H9 (cell line): ENCODE measurements at regions not wholly inside any gene's neighbourhood (a gene's known extent, or its start where the extent isn't known, plus 50 kb on each side); places are given as distances from the start of the nearest gene placed in this dataset.

Source experiments
- DNase-seq: peaks from one replicate; pipeline ENCODE4 v3.0.0-alpha.2; 2017
- H2AFZ ChIP-seq: one replicate; pipeline ENCODE4 v1.6.1; 2013; ENCODE audit warnings: mild to moderate bottlenecking, low read length, control low read depth, moderate library complexity
- H2AK5ac ChIP-seq: 2 replicates; pipeline ENCODE4 v1.6.1; 2013; ENCODE audit warnings: low read length, control low read depth, mixed read lengths; ENCODE audit not compliant: insufficient read length
- H2BK120ac ChIP-seq: one replicate; pipeline ENCODE4 v1.6.1; 2013; ENCODE audit warnings: low read depth, mild to moderate bottlenecking, low read length, control low read depth, inconsistent platforms; ENCODE audit not compliant: poor library complexity, severe bottlenecking
- H2BK12ac ChIP-seq: 2 replicates; pipeline ENCODE4 v1.6.1; 2013; ENCODE audit warnings: low read length, control low read depth, mixed read lengths, low read depth; ENCODE audit not compliant: insufficient read length
- H2BK15ac ChIP-seq: 2 replicates; pipeline ENCODE4 v1.6.1; 2013; ENCODE audit warnings: low read depth, low read length, control low read depth
- H2BK20ac ChIP-seq: one replicate; pipeline ENCODE4 v1.6.1; 2013; ENCODE audit warnings: low read depth, mild to moderate bottlenecking, low read length, control low read depth, inconsistent platforms; ENCODE audit not compliant: poor library complexity, severe bottlenecking
- H2BK5ac ChIP-seq: 2 replicates; pipeline ENCODE4 v1.6.1; 2013; ENCODE audit warnings: low read length, control low read depth, mixed read lengths; ENCODE audit not compliant: insufficient read length
- H3K14ac ChIP-seq: 2 replicates; pipeline ENCODE4 v1.6.1; 2013; ENCODE audit warnings: low read length, control low read depth; ENCODE audit not compliant: insufficient read depth
- H3K18ac ChIP-seq: 2 replicates; pipeline ENCODE4 v1.6.1; 2013; ENCODE audit warnings: low read depth, mild to moderate bottlenecking, mixed read lengths, low read length, control low read depth; ENCODE audit not compliant: insufficient read length
- H3K23ac ChIP-seq: 2 replicates; pipeline ENCODE4 v1.6.1; 2013; ENCODE audit warnings: low read length, control low read depth, mixed read lengths, low read depth; ENCODE audit not compliant: insufficient read length
- H3K23me2 ChIP-seq: 2 replicates; pipeline ENCODE4 v1.6.1; 2013; ENCODE audit warnings: low read depth, mild to moderate bottlenecking, mixed read lengths, low read length, control low read depth; ENCODE audit not compliant: insufficient read length, poor library complexity, severe bottlenecking
- H3K27ac ChIP-seq: 2 replicates; pipeline ENCODE4 v1.5.1; 2013; ENCODE audit warnings: low read length, control low read depth, mixed read lengths, low read depth; ENCODE audit not compliant: insufficient read length
- H3K27me3 ChIP-seq: 2 replicates; pipeline ENCODE4 v1.6.1; 2013; ENCODE audit warnings: low read length, control low read depth, inconsistent platforms; ENCODE audit not compliant: insufficient read depth
- H3K4ac ChIP-seq: 2 replicates; pipeline ENCODE4 v1.6.1; 2013; ENCODE audit warnings: low read depth, mild to moderate bottlenecking, control low read depth, inconsistent platforms, low read length, moderate library complexity
- H3K4me1 ChIP-seq: 2 replicates; pipeline ENCODE4 v1.6.1; 2013; ENCODE audit warnings: low read length, control low read depth, inconsistent platforms; ENCODE audit not compliant: insufficient read depth
- H3K4me2 ChIP-seq: 2 replicates; pipeline ENCODE4 v1.6.1; 2013; ENCODE audit warnings: low read length, control low read depth, mixed read lengths; ENCODE audit not compliant: insufficient read length, insufficient read depth
- H3K56ac ChIP-seq: 2 replicates; pipeline ENCODE4 v1.6.1; 2013; ENCODE audit warnings: low read depth, mild to moderate bottlenecking, mixed read lengths, low read length, control low read depth; ENCODE audit not compliant: insufficient read length
- H3K79me1 ChIP-seq: 2 replicates; pipeline ENCODE4 v1.6.1; 2013; ENCODE audit warnings: low read depth, mild to moderate bottlenecking, moderate library complexity, low read length, control low read depth, inconsistent platforms; ENCODE audit not compliant: insufficient read depth, poor library complexity, severe bottlenecking
- H3K79me2 ChIP-seq: 2 replicates; pipeline ENCODE4 v1.6.1; 2013; ENCODE audit warnings: low read length, control low read depth, inconsistent platforms; ENCODE audit not compliant: insufficient read depth
- H3K9ac ChIP-seq: 2 replicates; pipeline ENCODE4 v1.6.1; 2013; ENCODE audit warnings: low read length, control low read depth, mixed read lengths; ENCODE audit not compliant: insufficient read length; ENCODE audit errors: extremely low read depth
- H3K9me3 ChIP-seq: one replicate; pipeline ENCODE4 v1.6.1; 2013; ENCODE audit warnings: low read depth, low read length, inconsistent platforms; ENCODE audit not compliant: control insufficient read depth
- H3T11ph ChIP-seq: one replicate; pipeline ENCODE4 v1.6.1; 2013; ENCODE audit warnings: mild to moderate bottlenecking, low read length, control low read depth, inconsistent platforms
- H4K20me1 ChIP-seq: one replicate; pipeline ENCODE4 v1.6.1; 2013; ENCODE audit not compliant: control insufficient read depth, insufficient read length, insufficient read depth
- H4K5ac ChIP-seq: 2 replicates; pipeline ENCODE4 v1.6.1; 2013; ENCODE audit warnings: low read depth, mild to moderate bottlenecking, mixed read lengths, low read length, control low read depth; ENCODE audit not compliant: insufficient read length
- H4K8ac ChIP-seq: replicated peaks from 2 replicates; pipeline ENCODE4 v1.6.1; 2013; ENCODE audit warnings: low read length, control low read depth, mixed read lengths, low read depth; ENCODE audit not compliant: insufficient read length
- H4K91ac ChIP-seq: 2 replicates; pipeline ENCODE4 v1.6.1; 2013; ENCODE audit warnings: low read depth, mild to moderate bottlenecking, moderate library complexity, mixed read lengths, low read length, control low read depth; ENCODE audit not compliant: insufficient read length
- H3K27ac Mint-ChIP-seq, 3 experiments: 2 replicates in 2 of 3; 3 replicates in 1 of 3; pipeline ENCODE4 v1.8.0; 2020 to 2021; ENCODE audit warnings: mixed read lengths in 3 of 3, mild to moderate bottlenecking in 1 of 3, moderate library complexity in 1 of 3
- H3K27me3 Mint-ChIP-seq: 2 replicates; pipeline ENCODE4 v1.8.0; 2021; ENCODE audit warnings: low read depth, mild to moderate bottlenecking, moderate library complexity, mixed read lengths
- H3K36me3 Mint-ChIP-seq, 3 experiments: 2 replicates in 2 of 3; 3 replicates in 1 of 3; pipeline ENCODE4 v1.8.0; 2020 to 2021; ENCODE audit warnings: low read depth in 3 of 3, mixed read lengths in 3 of 3; ENCODE audit not compliant: insufficient read depth in 1 of 3
- H3K4me1 Mint-ChIP-seq, 2 experiments: 2 replicates each; pipeline ENCODE4 v1.8.0; 2020; ENCODE audit warnings: mixed read lengths in 2 of 2
- H3K4me3 Mint-ChIP-seq, 2 experiments: 2 replicates in 1 of 2; 3 replicates in 1 of 2; pipeline ENCODE4 v1.8.0; 2020 to 2021; ENCODE audit warnings: mild to moderate bottlenecking in 2 of 2, mixed read lengths in 2 of 2, moderate library complexity in 1 of 2
- H3K9me3 Mint-ChIP-seq, 2 experiments: 2 replicates in 1 of 2; 3 replicates in 1 of 2; pipeline ENCODE4 v1.8.0; 2020; ENCODE audit warnings: mild to moderate bottlenecking in 2 of 2, mixed read lengths in 2 of 2, moderate library complexity in 1 of 2
- WGBS: extraction: QIAGEN DNeasy Blood & Tissue Kit; methylation state at CpG from one replicate; pipeline ENCODE4 v1.1.7; 2013; ENCODE audit warnings: missing lambda C conversion rate, low lambda C conversion rate, mixed read lengths; ENCODE audit not compliant: insufficient read length; ENCODE audit errors: extremely low coverage; 5-methylcytosine and 5-hydroxymethylcytosine counted together
- TF ChIP-seq, protein P1 (sequence below): fragments of 200-600 bp; sonication (generic); conservative IDR thresholded peaks from 3 replicates; pipeline ENCODE4 v1.8.0; 2021; ENCODE audit warnings: antibody characterized with exemption, mild to moderate bottlenecking

DNA sequence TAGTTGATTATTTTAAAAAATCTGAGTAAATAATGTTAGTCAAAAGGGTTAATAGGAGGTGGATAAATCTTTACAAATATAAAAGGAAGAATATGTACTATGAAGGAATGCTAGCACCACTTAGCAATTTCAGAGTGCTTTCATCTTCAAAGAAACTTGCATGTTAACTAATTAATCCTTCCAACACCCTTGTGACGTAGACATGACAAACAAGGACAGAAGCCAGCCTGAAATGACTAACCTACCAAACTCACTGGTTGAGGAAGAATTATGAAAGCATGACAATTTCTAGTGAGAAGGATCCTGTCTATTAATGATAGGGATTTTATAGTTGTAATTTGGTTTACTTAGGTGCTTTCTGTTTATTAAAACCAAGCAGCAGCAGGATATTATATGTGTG lies 468.0 kb upstream of the FZD8 start:
- no peak overlapping the region for H2BK15ac ChIP-seq
- Mint-ChIP-seq H3K9me3 (no peaks in the 10 kb centered on the region; a peak in 1 of 5 replicates), H3K4me1 (peaks cover 3 to 6% of the 10 kb centered on the region in 2 experiments; a peak in 3 of 4 replicates), H3K27me3 (no peaks in the 10 kb centered on the region), H3K4me3 (no peak overlapping the region), H3K36me3 (no peaks in the 10 kb centered on the region), H3K27ac (no peak overlapping the region)
- no peak overlapping the region for H3K18ac ChIP-seq
- H3K4me1 ChIP-seq, result no peaks in the 10 kb centered on the region
- H2BK5ac ChIP-seq, result no peak overlapping the region
- no peak overlapping the region for H3K9ac ChIP-seq
- no peaks in the 10 kb centered on the region for H3K9me3 ChIP-seq
- H3K23ac ChIP-seq, result no peak overlapping the region
- H2AK5ac ChIP-seq, result no peak overlapping the region
- H3T11ph ChIP-seq, result no peak overlapping the region
- TF ChIP-seq, protein P1, sequence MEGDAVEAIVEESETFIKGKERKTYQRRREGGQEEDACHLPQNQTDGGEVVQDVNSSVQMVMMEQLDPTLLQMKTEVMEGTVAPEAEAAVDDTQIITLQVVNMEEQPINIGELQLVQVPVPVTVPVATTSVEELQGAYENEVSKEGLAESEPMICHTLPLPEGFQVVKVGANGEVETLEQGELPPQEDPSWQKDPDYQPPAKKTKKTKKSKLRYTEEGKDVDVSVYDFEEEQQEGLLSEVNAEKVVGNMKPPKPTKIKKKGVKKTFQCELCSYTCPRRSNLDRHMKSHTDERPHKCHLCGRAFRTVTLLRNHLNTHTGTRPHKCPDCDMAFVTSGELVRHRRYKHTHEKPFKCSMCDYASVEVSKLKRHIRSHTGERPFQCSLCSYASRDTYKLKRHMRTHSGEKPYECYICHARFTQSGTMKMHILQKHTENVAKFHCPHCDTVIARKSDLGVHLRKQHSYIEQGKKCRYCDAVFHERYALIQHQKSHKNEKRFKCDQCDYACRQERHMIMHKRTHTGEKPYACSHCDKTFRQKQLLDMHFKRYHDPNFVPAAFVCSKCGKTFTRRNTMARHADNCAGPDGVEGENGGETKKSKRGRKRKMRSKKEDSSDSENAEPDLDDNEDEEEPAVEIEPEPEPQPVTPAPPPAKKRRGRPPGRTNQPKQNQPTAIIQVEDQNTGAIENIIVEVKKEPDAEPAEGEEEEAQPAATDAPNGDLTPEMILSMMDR, result no peak
- no peak overlapping the region for H2BK120ac ChIP-seq
- H3K23me2 ChIP-seq, result no peaks in the 10 kb centered on the region
- no peak overlapping the region for H4K5ac ChIP-seq
- no peak overlapping the region for H2AFZ ChIP-seq
- no peak overlapping the region for H3K14ac ChIP-seq
- H3K27ac ChIP-seq, result no peak overlapping the region
- no CpG with 5 or more reads among the region's 1 CpG for WGBS
- no peak overlapping the region for H2BK12ac ChIP-seq
- H4K20me1 ChIP-seq, result no peaks in the 10 kb centered on the region
- no peaks in the 10 kb centered on the region for H3K27me3 ChIP-seq
- no peak for DNase-seq
- H2BK20ac ChIP-seq, result no peak overlapping the region
- no peak overlapping the region for H3K56ac ChIP-seq
- no peak overlapping the region for H3K4ac ChIP-seq
- H3K79me2 ChIP-seq, result no peaks in the 10 kb centered on the region
- H4K8ac ChIP-seq, result no peak overlapping the region
- H4K91ac ChIP-seq, result no peak overlapping the region
- no peak overlapping the region for H3K4me2 ChIP-seq
- no peaks in the 10 kb centered on the region for H3K79me1 ChIP-seq
